ES-I3 (cell line): ENCODE measurements at regions not wholly inside any gene's neighbourhood (a gene's known extent, or its start where the extent isn't known, plus 50 kb on each side); places are given as distances from the start of the nearest gene placed in this dataset.

ENCODE experiments used
- H3K36me3 ChIP-seq: 2 replicates; pipeline ENCODE4 v1.6.1; 2013; ENCODE audit warnings: mild to moderate bottlenecking, low read length, control low read depth, moderate library complexity; ENCODE audit not compliant: insufficient read depth
- H3K4me1 ChIP-seq: 2 replicates; pipeline ENCODE4 v1.6.1; 2013; ENCODE audit warnings: mild to moderate bottlenecking, control low read depth, low read length; ENCODE audit not compliant: insufficient read depth
- H3K9ac ChIP-seq: 2 replicates; pipeline ENCODE4 v1.6.1; 2013; ENCODE audit warnings: low read depth, mild to moderate bottlenecking, low read length, moderate library complexity
- H3K9me3 ChIP-seq: 2 replicates; pipeline ENCODE4 v1.6.1; 2013; ENCODE audit warnings: mild to moderate bottlenecking, low read length, moderate library complexity; ENCODE audit not compliant: control insufficient read depth, insufficient read depth

DNA sequence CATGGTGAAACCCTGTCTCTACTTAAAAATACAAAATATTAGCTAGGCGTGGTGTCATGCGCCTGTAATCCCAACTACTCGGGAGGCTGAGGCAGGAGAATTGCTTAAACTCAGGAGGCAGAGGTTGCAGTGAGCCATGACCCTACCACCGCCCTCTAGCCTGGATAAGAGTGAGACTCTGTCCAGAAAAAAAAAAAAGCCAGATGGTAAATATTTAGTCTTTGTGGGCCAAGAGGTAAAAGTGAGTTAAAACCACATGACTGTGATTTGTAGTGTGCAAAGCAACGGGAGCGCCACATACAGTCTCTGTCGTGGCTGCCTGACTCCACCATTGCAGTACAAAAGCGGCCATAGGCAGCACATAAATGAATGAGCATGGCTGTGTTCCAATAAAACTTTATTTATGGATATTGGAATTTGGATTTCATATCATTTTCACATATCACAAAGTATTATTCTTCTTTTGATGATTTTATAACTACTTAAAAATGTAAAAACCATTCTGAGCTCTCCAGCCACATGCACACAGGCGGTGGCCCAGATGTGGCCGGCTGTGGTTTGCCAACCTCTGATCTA is 51.8 kb upstream of the CASZ1 start:
- Histone ChIP-seq H3K4me1 (no peaks in the 10 kb centered on the region), H3K9me3 (peaks cover 6% of the 10 kb centered on the region; the same call in 1 of the 2 replicates), H3K9ac (no peak overlapping the region), H3K36me3 (no peaks in the 10 kb centered on the region)

DNA sequence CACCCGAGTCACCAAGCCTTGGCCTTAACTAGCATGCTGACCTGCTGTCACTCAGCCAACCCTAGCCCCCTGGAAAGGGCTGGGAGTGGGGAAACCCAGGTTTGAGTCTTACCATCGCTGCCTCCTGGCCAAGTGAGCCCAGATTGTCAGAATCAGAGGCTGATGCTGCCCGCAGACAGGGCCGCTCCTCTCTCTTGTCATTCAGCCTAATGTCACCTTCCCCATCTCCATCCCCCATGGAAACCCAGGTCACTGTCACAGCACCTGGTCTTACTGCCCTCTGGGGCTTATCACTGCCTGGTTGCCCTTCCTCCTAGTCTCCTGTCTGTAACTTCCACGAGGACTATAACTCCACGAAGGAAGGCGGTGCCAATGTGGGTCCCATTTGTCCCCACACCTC is 53.6 kb upstream of the CASZ1 start:
- no peaks in the 10 kb centered on the region for H3K36me3 ChIP-seq
- 0 out of 2 replicates have a peak, but pooled peaks cover under 1% of the 10 kb centered on the region for H3K9me3 ChIP-seq
- no peaks in the 10 kb centered on the region for H3K4me1 ChIP-seq
- H3K9ac ChIP-seq: no peak overlapping the region

DNA sequence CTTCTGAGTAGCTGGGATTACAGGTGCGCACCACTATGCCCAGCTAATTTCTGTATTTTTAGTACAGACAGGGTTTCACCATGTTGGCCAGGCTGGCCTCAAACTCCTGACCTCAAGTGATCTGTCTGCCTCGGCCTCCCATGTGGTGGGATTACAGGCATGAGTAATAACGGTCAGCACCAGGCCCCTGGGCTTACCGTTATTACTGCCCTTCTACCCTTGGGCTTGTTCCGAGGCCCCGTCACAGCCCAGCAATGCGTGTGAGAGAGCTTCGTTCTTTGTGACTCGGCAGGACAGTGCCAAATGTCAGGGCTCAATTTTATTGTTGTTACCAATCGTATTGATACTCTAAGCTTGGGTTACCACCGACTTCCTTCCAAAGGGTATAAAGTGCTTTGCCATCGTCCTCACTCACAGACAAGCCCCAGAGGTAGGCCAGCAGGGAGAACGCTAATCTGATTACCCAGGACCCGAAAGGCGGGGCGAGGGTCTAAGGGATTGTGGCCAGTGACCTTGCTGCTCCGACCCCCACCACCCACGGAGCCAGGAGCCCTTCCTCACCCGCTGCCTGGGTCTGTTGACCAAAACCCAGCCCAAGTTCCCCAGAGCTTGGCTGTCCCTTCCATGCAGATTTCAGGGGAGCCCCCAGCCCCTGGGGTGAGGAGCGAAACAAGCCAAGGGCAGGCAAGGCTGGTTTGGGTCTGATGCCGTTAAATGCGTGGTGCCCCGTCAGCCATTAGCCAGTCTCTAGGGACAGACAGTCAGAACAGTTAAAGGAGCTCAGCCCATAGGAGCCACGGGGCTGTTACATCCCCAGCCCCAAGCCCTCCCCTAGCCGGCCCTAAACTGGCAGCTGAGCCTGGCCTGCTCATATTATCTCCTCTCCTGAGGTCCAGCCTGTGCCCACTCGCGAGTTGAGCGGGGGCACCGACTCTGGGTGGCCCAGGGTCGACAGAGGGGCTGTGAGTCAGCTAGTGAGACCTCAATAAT is 54.9 kb upstream of the CASZ1 start:
- 0 out of 2 replicates have a peak, but pooled peaks cover 2% of the 10 kb centered on the region for H3K9me3 ChIP-seq
- no peaks in the 10 kb centered on the region for H3K36me3 ChIP-seq
- no peak overlapping the region for H3K9ac ChIP-seq
- no peaks in the 10 kb centered on the region for H3K4me1 ChIP-seq

DNA sequence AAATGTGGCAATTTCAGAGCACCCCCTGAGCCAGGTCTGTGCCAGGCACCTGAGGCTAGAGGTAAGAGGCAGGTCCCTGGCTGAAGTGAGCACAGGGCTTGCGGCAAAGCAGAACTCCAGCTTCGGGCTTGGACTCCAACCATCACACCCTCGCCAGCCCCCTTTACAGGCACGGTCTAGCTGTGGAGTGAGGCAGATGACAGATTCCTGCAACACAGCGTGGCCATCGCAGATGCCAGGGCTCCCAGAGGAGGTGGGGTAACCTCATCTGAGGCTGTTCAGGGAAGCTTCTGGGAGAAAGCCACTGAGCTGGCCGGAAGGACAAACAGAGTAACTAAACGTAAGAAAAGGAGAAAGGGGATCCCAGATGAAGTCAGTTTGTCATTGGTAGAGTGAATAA is 55.6 kb upstream of the CASZ1 start:
- Histone ChIP-seq H3K9ac (no peak overlapping the region), H3K4me1 (no peaks in the 10 kb centered on the region), H3K9me3 (0 out of 2 replicates have a peak, but pooled peaks cover 2% of the 10 kb centered on the region), H3K36me3 (no peaks in the 10 kb centered on the region)

DNA sequence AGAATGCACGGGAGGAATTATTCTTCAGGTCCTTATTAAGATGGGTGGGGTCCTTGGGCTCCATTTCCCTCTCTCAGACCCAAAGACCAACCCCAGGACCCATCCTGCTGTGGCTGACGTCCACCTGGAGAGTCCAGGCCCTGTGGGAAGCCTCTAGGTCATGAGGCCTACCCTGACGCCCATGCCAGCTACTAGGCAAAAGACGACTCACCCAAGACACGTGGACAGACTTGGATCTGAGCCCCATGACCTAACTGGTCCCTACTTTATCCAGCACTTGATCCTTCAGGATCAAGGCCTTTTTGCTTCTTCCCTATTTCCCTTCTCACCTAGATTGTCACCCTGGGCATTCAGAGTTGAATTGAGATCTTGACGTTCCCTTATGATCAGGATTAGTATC is 56.0 kb upstream of the CASZ1 start:
- H3K9ac ChIP-seq: no peak overlapping the region
- 0 out of 2 replicates have a peak, but pooled peaks cover 2% of the 10 kb centered on the region for H3K9me3 ChIP-seq
- no peaks in the 10 kb centered on the region for H3K4me1 ChIP-seq
- H3K36me3 ChIP-seq: no peaks in the 10 kb centered on the region

DNA sequence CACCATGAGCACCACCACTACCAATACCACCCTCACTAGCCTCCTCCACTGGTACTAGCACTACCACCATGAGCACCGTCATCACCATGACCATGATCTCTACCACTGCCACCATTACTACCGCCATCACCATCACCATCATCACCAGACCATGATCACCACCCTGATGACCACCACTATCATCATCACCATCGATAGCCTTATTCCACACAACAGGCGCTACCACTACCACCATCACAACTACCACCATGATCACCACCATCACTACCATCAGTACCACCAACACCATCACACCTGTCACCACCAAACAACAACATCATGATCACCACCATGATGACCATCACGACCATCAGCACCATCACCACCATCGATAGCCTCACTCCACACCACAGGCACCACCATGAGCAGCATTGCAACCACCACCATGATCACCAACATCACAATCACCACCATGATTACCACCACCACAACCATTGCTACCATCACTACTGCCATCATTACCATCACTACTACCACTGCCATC is 56.6 kb upstream of the CASZ1 start:
- Histone ChIP-seq H3K9ac (no peak overlapping the region), H3K36me3 (no peaks in the 10 kb centered on the region), H3K9me3 (0 out of 2 replicates have a peak, but pooled peaks cover 2% of the 10 kb centered on the region), H3K4me1 (no peaks in the 10 kb centered on the region)

DNA sequence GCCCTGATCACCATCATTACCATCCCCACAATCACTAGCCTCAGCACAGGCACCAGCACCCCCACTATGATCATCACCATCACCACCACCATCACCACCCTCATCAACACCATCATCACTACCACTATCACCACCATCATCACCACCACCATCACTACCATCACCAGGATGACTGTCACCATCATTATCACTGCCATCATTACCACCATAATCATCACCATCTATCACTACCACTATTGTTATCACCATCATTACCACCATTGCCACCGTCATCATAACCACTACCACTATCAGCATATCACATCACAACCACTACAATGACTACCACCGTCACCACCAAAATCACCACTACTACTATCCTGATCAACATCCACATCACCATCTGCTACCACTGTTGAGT is 57.3 kb upstream of the CASZ1 start:
- Histone ChIP-seq H3K4me1 (no peaks in the 10 kb centered on the region), H3K36me3 (no peaks in the 10 kb centered on the region), H3K9me3 (0 out of 2 replicates have a peak, but pooled peaks cover 2% of the 10 kb centered on the region), H3K9ac (no peak overlapping the region)

DNA sequence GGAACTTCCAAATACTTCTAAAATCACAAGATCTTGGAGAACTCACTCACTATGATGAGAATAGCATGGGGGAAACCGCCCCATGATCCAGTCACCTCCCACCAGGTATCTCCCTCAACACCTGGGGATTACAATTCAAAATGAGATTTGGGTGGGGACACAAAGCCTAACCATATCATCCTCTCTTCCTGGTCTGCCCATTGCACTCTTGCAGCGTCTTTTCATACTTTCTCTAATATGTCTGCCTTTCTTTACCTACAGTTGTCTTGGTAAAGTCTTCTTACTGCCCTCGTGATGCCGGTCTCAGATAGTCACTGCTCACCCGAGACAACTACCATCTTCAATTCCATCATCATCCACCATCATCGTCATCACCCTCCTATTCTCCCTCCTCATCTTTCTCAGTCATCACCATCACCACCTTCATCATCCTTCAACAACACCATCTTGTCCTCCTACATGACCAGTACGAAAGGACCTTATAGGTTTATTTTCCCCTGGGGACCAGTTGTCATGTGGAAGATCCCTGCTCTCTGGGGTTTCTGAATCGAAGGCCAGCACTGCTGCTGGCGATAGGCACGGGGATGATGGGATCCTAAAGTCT is 58.5 kb upstream of the CASZ1 start:
- H3K9ac ChIP-seq: no peak overlapping the region
- H3K36me3 ChIP-seq: no peaks in the 10 kb centered on the region
- H3K9me3 ChIP-seq: 0 out of 2 replicates have a peak, but pooled peaks cover 2% of the 10 kb centered on the region
- peaks cover 5% of the 10 kb centered on the region for H3K4me1 ChIP-seq

DNA sequence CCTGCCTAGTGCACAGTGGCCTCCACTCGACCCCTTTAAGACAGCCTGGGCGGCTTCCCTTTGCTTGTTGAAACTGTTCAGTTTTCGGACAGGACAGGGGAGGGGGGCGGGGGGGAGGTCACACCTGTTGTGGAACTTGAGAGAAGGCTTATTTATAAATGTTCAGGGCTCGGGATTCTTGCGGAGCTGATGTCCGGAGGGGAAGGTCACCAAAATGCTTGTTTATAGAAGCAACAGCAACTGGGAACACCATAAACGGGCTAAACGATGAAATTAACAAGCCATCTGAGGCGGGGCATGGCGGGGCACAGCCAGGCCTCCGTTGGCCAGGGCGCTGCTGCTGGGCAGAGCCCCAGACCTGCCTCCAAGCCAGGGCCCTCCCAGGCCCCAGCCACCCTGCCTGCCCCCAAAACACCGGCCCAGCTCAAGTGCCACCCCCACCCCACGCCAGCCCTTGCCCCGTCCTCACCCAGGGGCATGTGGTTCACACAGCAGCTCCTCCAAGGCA is 59.8 kb upstream of the CASZ1 start:
- Histone ChIP-seq H3K36me3 (no peaks in the 10 kb centered on the region), H3K9ac (no peak overlapping the region), H3K4me1 (peaks cover 6% of the 10 kb centered on the region), H3K9me3 (0 out of 2 replicates have a peak, but pooled peaks cover 2% of the 10 kb centered on the region)

DNA sequence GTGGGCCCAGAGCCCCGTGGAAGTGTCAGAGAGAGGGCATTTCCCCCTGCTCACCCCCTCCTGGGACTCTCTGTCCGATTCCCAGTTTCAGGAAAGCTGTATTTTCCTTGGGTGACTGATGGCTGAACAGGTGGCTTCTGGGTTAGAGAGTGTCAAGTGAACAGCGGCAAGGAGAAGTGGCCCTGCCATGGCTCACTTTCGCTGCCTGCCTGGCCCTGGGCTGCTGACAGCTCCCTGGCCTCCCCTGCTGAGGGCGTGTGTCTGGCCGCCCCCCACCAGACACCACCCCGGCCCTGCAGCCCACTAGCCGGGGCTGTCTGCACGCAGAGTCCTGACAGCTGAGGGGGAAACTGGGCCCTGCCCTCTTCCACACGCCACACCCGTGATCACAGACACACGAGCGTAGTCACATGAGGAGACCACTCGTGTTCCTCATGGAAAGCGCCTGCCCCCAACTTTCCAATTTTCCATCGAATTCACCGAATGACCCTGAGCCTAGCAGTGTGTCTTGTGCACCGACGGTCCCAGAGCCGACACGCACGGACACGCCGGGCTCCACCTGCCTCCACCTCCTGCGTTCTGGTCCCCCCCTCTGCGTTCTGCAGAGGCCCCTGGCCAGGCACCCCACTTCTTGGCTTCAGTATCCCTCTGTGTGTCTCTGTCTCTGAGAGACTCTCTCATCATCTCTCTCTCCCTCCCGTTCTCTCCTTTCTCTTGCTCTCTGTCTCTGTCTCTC is 60.6 kb upstream of the CASZ1 start:
- Histone ChIP-seq H3K4me1 (peaks cover 6% of the 10 kb centered on the region), H3K9ac (no peak overlapping the region), H3K9me3 (0 out of 2 replicates have a peak, but pooled peaks cover 2% of the 10 kb centered on the region), H3K36me3 (no peaks in the 10 kb centered on the region)

DNA sequence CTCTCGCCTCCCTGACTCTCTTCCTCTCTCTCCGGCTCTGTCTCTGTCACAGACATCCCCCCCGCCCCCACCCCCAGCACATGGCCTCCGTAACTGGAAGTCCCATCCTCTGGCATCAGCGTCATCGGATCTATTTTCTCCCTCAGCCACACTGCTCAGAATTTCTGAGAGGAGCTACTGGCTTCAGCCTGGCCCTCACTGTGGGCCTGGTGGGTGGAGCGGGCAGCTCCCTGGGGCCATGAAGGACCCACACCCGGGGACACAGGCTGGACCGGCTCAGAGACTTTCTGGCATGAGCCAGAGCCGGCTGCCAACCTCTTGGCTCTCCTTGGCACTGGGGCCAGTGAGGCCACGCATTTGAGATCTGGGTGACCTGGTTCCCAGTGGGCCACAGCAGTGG is 61.2 kb upstream of the CASZ1 start:
- Histone ChIP-seq H3K9ac (no peak overlapping the region), H3K9me3 (0 out of 2 replicates have a peak, but pooled peaks cover 2% of the 10 kb centered on the region), H3K4me1 (peaks cover 6% of the 10 kb centered on the region), H3K36me3 (no peaks in the 10 kb centered on the region)

DNA sequence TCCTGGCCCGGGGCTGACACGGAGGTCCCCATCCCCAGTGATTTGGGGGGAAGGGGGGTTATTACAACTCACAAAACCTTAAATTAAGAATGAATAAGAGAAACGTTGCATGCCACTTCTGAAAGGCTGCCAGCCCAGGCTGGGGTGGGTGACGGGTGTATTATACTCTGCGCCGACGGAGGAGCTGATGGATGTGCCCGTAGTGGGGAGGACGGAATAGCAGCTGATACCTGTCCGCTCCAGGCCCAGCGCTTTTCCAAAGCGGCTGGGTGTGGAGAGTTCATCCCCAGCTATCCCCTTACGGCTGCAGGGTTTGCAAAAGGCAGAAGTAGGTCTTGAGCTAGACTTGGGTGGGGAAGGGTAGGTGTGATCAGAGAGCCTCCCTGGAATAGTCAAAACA is 63.8 kb upstream of the CASZ1 start:
- Histone ChIP-seq H3K36me3 (no peaks in the 10 kb centered on the region), H3K9me3 (no peaks in the 10 kb centered on the region), H3K9ac (no peak overlapping the region), H3K4me1 (peaks cover 17% of the 10 kb centered on the region)

DNA sequence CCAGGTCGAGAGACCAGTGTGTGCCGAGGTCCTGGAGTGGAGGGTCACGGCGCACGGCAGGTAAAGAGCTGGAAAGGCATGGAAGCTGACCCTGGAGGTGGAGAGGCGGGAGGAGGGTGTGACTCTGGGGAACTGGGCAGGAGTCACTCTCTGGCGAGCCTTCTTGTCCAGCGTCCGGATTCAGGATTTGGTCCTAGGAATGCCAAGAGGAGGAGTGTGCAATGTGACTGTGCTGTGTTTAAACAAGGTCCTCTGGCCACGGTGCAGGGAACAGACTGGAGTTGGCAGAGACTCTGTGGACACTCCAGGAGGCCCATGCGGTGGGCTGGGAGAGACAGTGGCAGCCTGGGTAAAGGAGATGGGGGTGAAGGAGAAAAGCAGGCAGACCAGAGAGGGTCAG is 64.2 kb upstream of the CASZ1 start:
- Histone ChIP-seq H3K9ac (no peak overlapping the region), H3K36me3 (no peaks in the 10 kb centered on the region), H3K4me1 (peaks cover 21% of the 10 kb centered on the region), H3K9me3 (no peaks in the 10 kb centered on the region)

DNA sequence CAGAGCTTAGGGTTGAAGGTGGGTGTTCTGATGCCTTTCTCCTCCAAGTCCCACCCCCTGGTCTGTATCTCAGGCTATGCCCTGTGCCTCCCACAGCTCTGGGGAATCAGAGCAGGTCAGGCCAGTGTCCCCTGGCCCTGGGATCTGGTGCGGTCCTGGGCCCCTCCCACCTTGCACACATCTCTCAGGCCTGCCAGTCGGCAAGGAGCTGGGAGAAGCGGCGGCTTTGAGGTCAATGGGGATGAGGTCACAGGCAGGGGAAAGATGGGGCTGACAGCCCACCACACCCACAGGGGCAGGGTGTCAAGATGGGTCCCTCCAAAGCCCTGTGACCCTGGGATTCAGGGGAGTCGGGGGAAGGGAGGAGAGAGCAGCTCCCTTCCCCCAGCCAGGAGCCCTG is 65.4 kb upstream of the CASZ1 start:
- Histone ChIP-seq H3K36me3 (no peaks in the 10 kb centered on the region), H3K9ac (no peak overlapping the region)

More for the DNA sequence above, 65.4 kb upstream of the CASZ1 start:
- Histone ChIP-seq H3K4me1 (peaks cover 24% of the 10 kb centered on the region), H3K9me3 (no peaks in the 10 kb centered on the region)
